GM23338 (cell line): ENCODE measurements at regions not wholly inside any gene's neighbourhood (a gene's known extent, or its start where the extent isn't known, plus 50 kb on each side); places are given as distances from the start of the nearest gene placed in this dataset.

Experiments used
- ATAC-seq: fragments of 200-7000 bp; cut with Tn5 transposase; 3 replicates; pipeline ENCODE4 v1.9.1; 2020
- DNase-seq: peaks from one replicate; pipeline ENCODE4 v3.0.0-alpha.2; 2015; ENCODE audit warnings: low spot score
- H2AFZ ChIP-seq: fragments of 200-600 bp; sonication (generic); 2 replicates; pipeline ENCODE4 v1.8.0; 2016; ENCODE audit warnings: antibody characterized with exemption, mild to moderate bottlenecking, moderate library complexity
- H3F3A ChIP-seq: fragments of 200-600 bp; sonication (generic); replicated peaks from 2 replicates; pipeline ENCODE4 v1.8.0; 2017; ENCODE audit warnings: antibody characterized with exemption, mixed run types, low read depth
- H3K27ac ChIP-seq: fragments of 200-600 bp; sonication (generic); 2 replicates; pipeline ENCODE4 v1.6.1; 2016; ENCODE audit warnings: low read depth
- H3K27me3 ChIP-seq: fragments of 200-600 bp; sonication (generic); 2 replicates; pipeline ENCODE4 v1.8.0; 2016; ENCODE audit warnings: mild to moderate bottlenecking, mixed run types, moderate library complexity; ENCODE audit not compliant: insufficient read depth
- H3K36me3 ChIP-seq: fragments of 200-600 bp; sonication (generic); 2 replicates; pipeline ENCODE4 v1.8.0; 2016; ENCODE audit warnings: mild to moderate bottlenecking; ENCODE audit not compliant: insufficient read depth
- H3K4me1 ChIP-seq: fragments of 200-600 bp; sonication (generic); 2 replicates; pipeline ENCODE4 v1.8.0; 2016; ENCODE audit warnings: mild to moderate bottlenecking, moderate library complexity; ENCODE audit not compliant: insufficient read depth
- H3K4me2 ChIP-seq: fragments of 200-600 bp; sonication (generic); 2 replicates; pipeline ENCODE4 v1.7.1; 2017; ENCODE audit warnings: mixed run types
- H3K4me3 ChIP-seq: fragments of 200-600 bp; sonication (generic); 2 replicates; pipeline ENCODE4 v1.6.1; 2016; ENCODE audit warnings: mixed run types
- H3K79me2 ChIP-seq: fragments of 200-600 bp; sonication (generic); replicated peaks from 2 replicates; pipeline ENCODE4 v1.8.0; 2017; ENCODE audit warnings: mild to moderate bottlenecking; ENCODE audit not compliant: insufficient read depth
- H3K9me2 ChIP-seq: fragments of 200-600 bp; sonication (generic); 2 replicates; pipeline ENCODE4 v1.8.0; 2017; ENCODE audit not compliant: insufficient read depth
- H4K20me1 ChIP-seq: fragments of 200-600 bp; sonication (generic); replicated peaks from 2 replicates; pipeline ENCODE4 v1.8.0; 2017; ENCODE audit warnings: mild to moderate bottlenecking; ENCODE audit not compliant: insufficient read depth
- H3K27ac Mint-ChIP-seq: 2 replicates; pipeline ENCODE4 v1.8.0; 2020; ENCODE audit warnings: inconsistent platforms, mild to moderate bottlenecking, moderate library complexity, mixed read lengths
- H3K27me3 Mint-ChIP-seq: 3 replicates; pipeline ENCODE4 v1.8.0; 2022; ENCODE audit warnings: low read depth, mild to moderate bottlenecking, moderate library complexity, mixed read lengths, inconsistent platforms; ENCODE audit not compliant: insufficient read depth, poor library complexity
- H3K36me3 Mint-ChIP-seq: 3 replicates; pipeline ENCODE4 v1.8.0; 2021; ENCODE audit warnings: low read depth, mild to moderate bottlenecking, inconsistent platforms, moderate library complexity, mixed read lengths
- H3K4me1 Mint-ChIP-seq: 3 replicates; pipeline ENCODE4 v1.8.0; 2020; ENCODE audit warnings: mild to moderate bottlenecking, inconsistent platforms, mixed read lengths
- H3K4me3 Mint-ChIP-seq: 3 replicates; pipeline ENCODE4 v1.8.0; 2021; ENCODE audit warnings: moderate library complexity, mild to moderate bottlenecking, inconsistent platforms, mixed read lengths
- H3K9me3 Mint-ChIP-seq: 3 replicates; pipeline ENCODE4 v1.8.0; 2020; ENCODE audit warnings: moderate library complexity, mild to moderate bottlenecking, inconsistent platforms, mixed read lengths
- CREB1 ChIP-seq: fragments of 250-450 bp; sonication (Bioruptor Pico); IDR thresholded peaks from 2 replicates; pipeline ENCODE4 v1.5.0; 2020; ENCODE audit warnings: low read depth, mild to moderate bottlenecking, moderate library complexity
- CTCF ChIP-seq, 2 experiments: fragments of 200-600 bp in 1 of 2; sonication (generic) in 1 of 2; conservative IDR thresholded peaks; 2 replicates each; pipeline versions ENCODE4 v1.5.1 to v1.6.1; 2016 to 2017; ENCODE audit warnings: antibody characterized with exemption in 2 of 2, low read depth in 2 of 2, mild to moderate bottlenecking in 2 of 2, moderate library complexity in 1 of 2
- ETS1 ChIP-seq: IDR thresholded peaks from 2 replicates; pipeline ENCODE4 v1.6.1; 2016; ENCODE audit warnings: antibody characterized with exemption
- EZH2 ChIP-seq: fragments of 200-600 bp; sonication (generic); IDR thresholded peaks from one replicate; pipeline ENCODE4 v1.8.0; 2017; ENCODE audit warnings: antibody characterized with exemption, mild to moderate bottlenecking, low read depth; ENCODE audit not compliant: unreplicated experiment
- EZH2phosphoT487 ChIP-seq: fragments of 200-600 bp; sonication (generic); IDR thresholded peaks from one replicate; pipeline ENCODE4 v1.8.1; 2018; ENCODE audit warnings: antibody characterized with exemption; ENCODE audit not compliant: unreplicated experiment
- JUNB ChIP-seq: IDR thresholded peaks from one replicate; pipeline ENCODE4 v1.6.1; 2016; ENCODE audit warnings: antibody characterized with exemption; ENCODE audit not compliant: unreplicated experiment
- NANOG ChIP-seq: IDR thresholded peaks from 2 replicates; pipeline ENCODE4 v1.6.1; 2016; ENCODE audit warnings: antibody characterized with exemption, borderline replicate concordance
- POLR2AphosphoS5 ChIP-seq: IDR thresholded peaks from 2 replicates; pipeline ENCODE4 v1.6.1; 2016; ENCODE audit warnings: antibody characterized with exemption, low read depth
- REST ChIP-seq: IDR thresholded peaks from one replicate; pipeline ENCODE4 v1.6.1; 2018; ENCODE audit warnings: antibody characterized with exemption; ENCODE audit not compliant: unreplicated experiment
- STAT1 ChIP-seq: IDR thresholded peaks from one replicate; pipeline ENCODE4 v1.6.1; 2016; ENCODE audit warnings: antibody characterized with exemption; ENCODE audit not compliant: unreplicated experiment
- ZNF114 ChIP-seq: fragments of 250-450 bp; sonication (Bioruptor Pico); IDR thresholded peaks from 2 replicates; pipeline ENCODE4 v1.5.0; 2020; ENCODE audit warnings: mild to moderate bottlenecking, moderate library complexity
- ZNF331 ChIP-seq: fragments of 250-450 bp; sonication (Bioruptor Pico); IDR thresholded peaks from 2 replicates; pipeline ENCODE4 v1.5.0; 2020; ENCODE audit warnings: low read depth, mild to moderate bottlenecking, moderate library complexity
- ZNF462 ChIP-seq: fragments of 250-450 bp; sonication (Bioruptor Pico); IDR thresholded peaks from 2 replicates; pipeline ENCODE4 v1.5.0; 2020; ENCODE audit warnings: mild to moderate bottlenecking, moderate library complexity

- no peak for TF ChIP-seq CTCF (conservative IDR thresholded peaks at IDR 0.05; ENCODE audit: low read depth in 2 of 2)
Measured at GRCh38 chr1:172887162-172887561, 163.6 kb downstream of the TNFSF18 start (continued).

- H3K79me2 ChIP-seq, result no peaks in the 10 kb centered on the region
- DNase-seq, result no peak
- H4K20me1 ChIP-seq, result no peaks in the 10 kb centered on the region
- no peaks in the 10 kb centered on the region for H3F3A ChIP-seq
- H3K4me1 ChIP-seq, result peaks cover 7% of the 10 kb centered on the region; the same call in 1 of the 2 replicates
- H3K36me3 ChIP-seq, result no peaks in the 10 kb centered on the region
- Mint-ChIP-seq H3K27me3 (no peaks in the 10 kb centered on the region), H3K9me3 (no peaks in the 10 kb centered on the region; the same call in 2 of the 3 replicates), H3K4me1 (peaks cover 20% of the 10 kb centered on the region), H3K4me3 (no peak overlapping the region), H3K36me3 (no peaks in the 10 kb centered on the region), H3K27ac (no peak overlapping the region)
- H3K27ac ChIP-seq, result no peak overlapping the region
- H3K4me2 ChIP-seq, result no peak overlapping the region
- no peak overlapping the region for H2AFZ ChIP-seq
- no peaks in the 10 kb centered on the region for H3K27me3 ChIP-seq
- H3K4me3 ChIP-seq, result no peak overlapping the region
- peaks cover 9% of the 10 kb centered on the region; the same call in 1 of the 2 replicates for H3K9me2 ChIP-seq
- no peak for ATAC-seq
- TF ChIP-seq STAT1 (no peak), ETS1 (no peak), EZH2phosphoT487 (no peak), JUNB (no peak), ZNF462 (CRISPR knock-in tag) (no peak), CREB1 (no peak), NANOG (no peak), EZH2 (no peak), ZNF331 (CRISPR knock-in tag) (no peak), POLR2AphosphoS5 (no peak), REST (no peak), ZNF114 (CRISPR knock-in tag) (no peak)
Measured at GRCh38 chr1:172893146-172893841, 157.4 kb downstream of the TNFSF18 start.
